HepG2 (cell line): ENCODE measurements at regions not wholly inside any gene's neighbourhood (a gene's known extent, or its start where the extent isn't known, plus 50 kb on each side); places are given as distances from the start of the nearest gene placed in this dataset.

ENCODE experiments used
- ATAC-seq: fragments of 200-7000 bp; cut with Tn5 transposase; 3 replicates; pipeline ENCODE4 v1.9.1; 2020; ENCODE audit warnings: mild to moderate bottlenecking, moderate library complexity
- BruUV-seq: library from RNA; stranded (reverse); fragments of 400-500 nt; replicated peaks from 2 replicates; lab custom pipeline; 2021; lab: Mats Ljungman, UMichigan
- CTCF ChIA-PET: fragments of 300-600 bp; formaldehyde crosslinking; extraction: SDS; loops from one replicate; lab custom pipeline; 2021; ENCODE audit warnings: low total read pairs, inconsistent platforms, low intra/inter-chr PET ratio; lab: Yijun Ruan, JAX
- POLR2A ChIA-PET: fragments of 350-600 bp; sonication (Branson Sonifier 250); formaldehyde crosslinking; loops from one replicate; lab custom pipeline; 2020; ENCODE audit warnings: antibody characterized with exemption, inconsistent platforms; lab: Yijun Ruan, JAX
- DNase-seq: peaks from one replicate; pipeline ENCODE4 v3.0.0-alpha.2; 2015; ENCODE audit warnings: low spot score
- FAIRE-seq: peaks from 3 replicates; lab custom pipeline; 2011; peaks lifted over from hg19 to GRCh38; lab: Jason Lieb, UNC
- H2AFZ ChIP-seq: one replicate; pipeline ENCODE4 v1.6.1; 2011; ENCODE audit warnings: low read length, inconsistent platforms
- H3K27ac ChIP-seq: fragments of 300-600 bp; 3 replicates; pipeline ENCODE4 v1.8.0; 2011; ENCODE audit warnings: mixed run types, mild to moderate bottlenecking, mixed read lengths, low read length, inconsistent platforms; ENCODE audit not compliant: insufficient read depth; ENCODE audit errors: extremely low read length
- H3K27me3 ChIP-seq, 2 experiments: fragments of 200-600 bp in 1 of 2; 2 replicates in 1 of 2; 3 replicates in 1 of 2; pipeline versions ENCODE4 v1.6.0 to v1.8.0; 2011; ENCODE audit warnings: low read length in 2 of 2, mild to moderate bottlenecking in 2 of 2, moderate library complexity in 2 of 2, inconsistent platforms in 1 of 2; ENCODE audit not compliant: insufficient read depth in 2 of 2, control insufficient read depth in 1 of 2
- H3K36me3 ChIP-seq, 2 experiments: fragments of 200-600 bp in 1 of 2; replicated peaks in 1 of 2; 2 replicates in 1 of 2; 3 replicates in 1 of 2; pipeline versions ENCODE4 v1.5.1 to v1.8.0; 2011; ENCODE audit warnings: low read length in 2 of 2, inconsistent platforms in 1 of 2; ENCODE audit not compliant: insufficient read depth in 2 of 2, control insufficient read depth in 1 of 2
- H3K4me1 ChIP-seq: 2 replicates; pipeline ENCODE4 v1.5.1; 2012; ENCODE audit warnings: low read length, inconsistent platforms; ENCODE audit not compliant: insufficient read depth
- H3K4me2 ChIP-seq: 2 replicates; pipeline ENCODE4 v1.6.0; 2011; ENCODE audit warnings: low read depth, low read length, inconsistent platforms
- H3K4me3 ChIP-seq, 3 experiments: fragments of 200-600 bp in 1 of 3; sonication (generic), shearing (Covaris generic) in 1 of 3; replicated peaks in 1 of 3; 2 replicates each; pipeline ENCODE4 v1.5.1; 2011 to 2016; ENCODE audit warnings: low read length in 3 of 3, inconsistent platforms in 2 of 3, low read depth in 2 of 3, mild to moderate bottlenecking in 2 of 3, control low read depth in 1 of 3, mixed read lengths in 1 of 3; ENCODE audit not compliant: insufficient read depth in 1 of 3
- H3K79me2 ChIP-seq: one replicate; pipeline ENCODE4 v1.6.1; 2011; ENCODE audit warnings: low read length, inconsistent platforms; ENCODE audit not compliant: insufficient read depth
- H3K9ac ChIP-seq: 2 replicates; pipeline ENCODE4 v1.6.0; 2011; ENCODE audit warnings: mild to moderate bottlenecking, low read depth, low read length, inconsistent platforms; ENCODE audit not compliant: insufficient read depth
- H3K9me3 ChIP-seq: 2 replicates; pipeline ENCODE4 v1.5.1; 2012; ENCODE audit warnings: mild to moderate bottlenecking, low read length
- H4K20me1 ChIP-seq: 2 replicates; pipeline ENCODE4 v1.6.0; 2011; ENCODE audit warnings: inconsistent platforms, mild to moderate bottlenecking, low read length, moderate library complexity; ENCODE audit not compliant: insufficient read depth
- CREM ChIP-seq, 2 experiments: sonication (generic) in 1 of 2; formaldehyde crosslinking in 1 of 2; IDR thresholded peaks; 2 replicates each; pipeline versions ENCODE4 v1.4.0 to v1.6.1; 2016 to 2020; ENCODE audit warnings: antibody characterized with exemption in 1 of 2, mild to moderate bottlenecking in 1 of 2, missing genetic modification reagents in 1 of 2
- HOXA3 ChIP-seq: sonication (generic); formaldehyde crosslinking; IDR thresholded peaks from 2 replicates; pipeline ENCODE4 v1.5.0; 2020; ENCODE audit warnings: missing genetic modification reagents
- MLXIP ChIP-seq: sonication (generic); formaldehyde crosslinking; IDR thresholded peaks from 2 replicates; pipeline ENCODE4 v1.9.0; 2021; ENCODE audit warnings: missing genetic modification reagents, borderline replicate concordance
- SALL1 ChIP-seq: sonication (generic); formaldehyde crosslinking; IDR thresholded peaks from 2 replicates; pipeline ENCODE4 v1.8.0; 2022; ENCODE audit warnings: mild to moderate bottlenecking, missing genetic modification reagents
- ZNF616 ChIP-seq: sonication (generic); formaldehyde crosslinking; IDR thresholded peaks from 2 replicates; pipeline ENCODE4 v1.5.0; 2020; ENCODE audit warnings: low read depth, mild to moderate bottlenecking, missing genetic modification reagents
- ZNF646 ChIP-seq: sonication (generic); formaldehyde crosslinking; IDR thresholded peaks from 2 replicates; pipeline ENCODE4 v1.9.0; 2021; ENCODE audit warnings: mild to moderate bottlenecking, missing genetic modification reagents
- WGBS: methylation state at CpG from one replicate; pipeline ENCODE4 v1.1.6; 2017; ENCODE audit warnings: low lambda C conversion rate; 5-methylcytosine and 5-hydroxymethylcytosine counted together
- in situ Hi-C: cut with HindIII; loops from 2 replicates; pipeline ENCODE4 v1.10.0; 2017; ENCODE audit warnings: low pct_unique_long_range_greater_than_20kb; ENCODE audit not compliant: extremely low pct_ligation_motif_present
- intact Hi-C: fragments of 100-400 bp; cut with micrococcal nuclease; formaldehyde crosslinking; loops from one replicate; pipeline ENCODE4 v1.10.0; 2022; ENCODE audit not compliant: unreplicated experiment
- TF ChIP-seq, protein P1 (sequence below): sonication (generic); formaldehyde crosslinking; IDR thresholded peaks from 2 replicates; pipeline ENCODE4 v1.5.0; 2020; ENCODE audit warnings: mild to moderate bottlenecking, missing genetic modification reagents
- TF ChIP-seq, protein P2 (sequence below): sonication (generic); formaldehyde crosslinking; IDR thresholded peaks from 2 replicates; pipeline ENCODE4 v1.4.0; 2020; ENCODE audit warnings: missing genetic modification reagents, borderline replicate concordance

GRCh38 chr9:23379842-23380241 lies 446.2 kb downstream of the ELAVL2 start:
- Histone ChIP-seq H2AFZ (no peak overlapping the region), H3K4me1 (no peaks in the 10 kb centered on the region), H3K27me3 (no peaks in the 10 kb centered on the region), H3K79me2 (no peaks in the 10 kb centered on the region), H3K27ac (no peak overlapping the region), H3K4me3 (no peak overlapping the region), H3K36me3 (no peaks in the 10 kb centered on the region), H3K9ac (no peak overlapping the region), H4K20me1 (no peaks in the 10 kb centered on the region), H3K9me3 (peaks cover 87% of the 10 kb centered on the region), H3K4me2 (no peak overlapping the region)
- CTCF ChIA-PET, result no interaction called here
- ATAC-seq, result no peak
- WGBS, result 11% methylated on average over 3 of the region's 4 CpGs
- no TSS peak for BruUV-seq
- no peak for FAIRE-seq
- intact Hi-C loops, result no loop called here
- DNase-seq, result no peak
- in situ Hi-C loops, result no loop called here
- POLR2A ChIA-PET, result no interaction called here
- TF ChIP-seq, protein P1, sequence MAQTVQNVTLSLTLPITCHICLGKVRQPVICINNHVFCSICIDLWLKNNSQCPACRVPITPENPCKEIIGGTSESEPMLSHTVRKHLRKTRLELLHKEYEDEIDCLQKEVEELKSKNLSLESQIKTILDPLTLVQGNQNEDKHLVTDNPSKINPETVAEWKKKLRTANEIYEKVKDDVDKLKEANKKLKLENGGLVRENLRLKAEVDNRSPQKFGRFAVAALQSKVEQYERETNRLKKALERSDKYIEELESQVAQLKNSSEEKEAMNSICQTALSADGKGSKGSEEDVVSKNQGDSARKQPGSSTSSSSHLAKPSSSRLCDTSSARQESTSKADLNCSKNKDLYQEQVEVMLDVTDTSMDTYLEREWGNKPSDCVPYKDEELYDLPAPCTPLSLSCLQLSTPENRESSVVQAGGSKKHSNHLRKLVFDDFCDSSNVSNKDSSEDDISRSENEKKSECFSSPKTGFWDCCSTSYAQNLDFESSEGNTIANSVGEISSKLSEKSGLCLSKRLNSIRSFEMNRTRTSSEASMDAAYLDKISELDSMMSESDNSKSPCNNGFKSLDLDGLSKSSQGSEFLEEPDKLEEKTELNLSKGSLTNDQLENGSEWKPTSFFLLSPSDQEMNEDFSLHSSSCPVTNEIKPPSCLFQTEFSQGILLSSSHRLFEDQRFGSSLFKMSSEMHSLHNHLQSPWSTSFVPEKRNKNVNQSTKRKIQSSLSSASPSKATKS (CRISPR knock-in tag), result no peak
- TF ChIP-seq SALL1 (CRISPR knock-in tag) (no peak), ZNF646 (no peak), ZNF616 (CRISPR knock-in tag) (no peak), MLXIP (CRISPR knock-in tag) (no peak), CREM (IDR thresholded peaks at IDR 0.05) (no peak), CREM (CRISPR knock-in tag; IDR thresholded peaks at IDR 0.05) (no peak), HOXA3 (CRISPR knock-in tag) (no peak)
- TF ChIP-seq, protein P2, sequence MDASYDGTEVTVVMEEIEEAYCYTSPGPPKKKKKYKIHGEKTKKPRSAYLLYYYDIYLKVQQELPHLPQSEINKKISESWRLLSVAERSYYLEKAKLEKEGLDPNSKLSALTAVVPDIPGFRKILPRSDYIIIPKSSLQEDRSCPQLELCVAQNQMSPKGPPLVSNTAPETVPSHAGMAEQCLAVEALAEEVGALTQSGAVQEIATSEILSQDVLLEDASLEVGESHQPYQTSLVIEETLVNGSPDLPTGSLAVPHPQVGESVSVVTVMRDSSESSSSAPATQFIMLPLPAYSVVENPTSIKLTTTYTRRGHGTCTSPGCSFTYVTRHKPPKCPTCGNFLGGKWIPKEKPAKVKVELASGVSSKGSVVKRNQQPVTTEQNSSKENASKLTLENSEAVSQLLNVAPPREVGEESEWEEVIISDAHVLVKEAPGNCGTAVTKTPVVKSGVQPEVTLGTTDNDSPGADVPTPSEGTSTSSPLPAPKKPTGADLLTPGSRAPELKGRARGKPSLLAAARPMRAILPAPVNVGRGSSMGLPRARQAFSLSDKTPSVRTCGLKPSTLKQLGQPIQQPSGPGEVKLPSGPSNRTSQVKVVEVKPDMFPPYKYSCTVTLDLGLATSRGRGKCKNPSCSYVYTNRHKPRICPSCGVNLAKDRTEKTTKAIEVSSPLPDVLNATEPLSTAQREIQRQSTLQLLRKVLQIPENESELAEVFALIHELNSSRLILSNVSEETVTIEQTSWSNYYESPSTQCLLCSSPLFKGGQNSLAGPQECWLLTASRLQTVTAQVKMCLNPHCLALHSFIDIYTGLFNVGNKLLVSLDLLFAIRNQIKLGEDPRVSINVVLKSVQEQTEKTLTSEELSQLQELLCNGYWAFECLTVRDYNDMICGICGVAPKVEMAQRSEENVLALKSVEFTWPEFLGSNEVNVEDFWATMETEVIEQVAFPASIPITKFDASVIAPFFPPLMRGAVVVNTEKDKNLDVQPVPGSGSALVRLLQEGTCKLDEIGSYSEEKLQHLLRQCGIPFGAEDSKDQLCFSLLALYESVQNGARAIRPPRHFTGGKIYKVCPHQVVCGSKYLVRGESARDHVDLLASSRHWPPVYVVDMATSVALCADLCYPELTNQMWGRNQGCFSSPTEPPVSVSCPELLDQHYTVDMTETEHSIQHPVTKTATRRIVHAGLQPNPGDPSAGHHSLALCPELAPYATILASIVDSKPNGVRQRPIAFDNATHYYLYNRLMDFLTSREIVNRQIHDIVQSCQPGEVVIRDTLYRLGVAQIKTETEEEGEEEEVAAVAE (CRISPR knock-in tag), result no peak
